Heart left ventricle (tissue), 16 donors: ENCODE measurements at regions not wholly inside any gene's neighbourhood (a gene's known extent, or its start where the extent isn't known, plus 50 kb on each side); places are given as distances from the start of the nearest gene placed in this dataset.

ENCODE experiments used
- ATAC-seq, 4 donors: fragments of 200-7000 bp; cut with Tn5 transposase; one replicate each; pipeline ENCODE4 v1.9.1; 2020 to 2022; ENCODE audit warnings: moderate library complexity in 4 of 4, mild to moderate bottlenecking in 3 of 4, moderate number of reproducible peaks in 1 of 4
- DNase-seq, 5 donors: peaks; one replicate each; pipeline ENCODE4 v3.0.0-alpha.2; 2020
- H3K27ac ChIP-seq, 12 donors: fragments of 200-600 bp; sonication (generic) in 4 of 12; one replicate each; pipeline versions ENCODE4 v1.5.0 to v1.8.0; 2016 to 2022; ENCODE audit warnings: mild to moderate bottlenecking in 2 of 12
- H3K27me3 ChIP-seq, 9 donors: fragments of 200-600 bp; sonication (generic) in 2 of 9; one replicate each; pipeline versions ENCODE4 v1.5.1 to v1.8.0; 2016 to 2022; ENCODE audit warnings: mild to moderate bottlenecking in 3 of 9
- H3K36me3 ChIP-seq, 9 donors: fragments of 200-600 bp; sonication (generic) in 2 of 9; one replicate each; pipeline versions ENCODE4 v1.5.0 to v1.8.0; 2018 to 2022; ENCODE audit warnings: mild to moderate bottlenecking in 2 of 9
- H3K4me1 ChIP-seq, 12 donors: fragments of 200-600 bp; sonication (generic) in 4 of 12; one replicate each; pipeline versions ENCODE4 v1.5.0 to v1.8.0; 2016 to 2022; ENCODE audit warnings: mild to moderate bottlenecking in 3 of 12
- H3K4me3 ChIP-seq, 12 donors: fragments of 200-600 bp; sonication (generic) in 4 of 12; one replicate each; pipeline versions ENCODE4 v1.5.0 to v1.8.0; 2017 to 2022; ENCODE audit warnings: mild to moderate bottlenecking in 9 of 12, moderate library complexity in 4 of 12
- H3K9me3 ChIP-seq, 12 donors: fragments of 200-600 bp; sonication (generic) in 4 of 12; one replicate each; pipeline versions ENCODE4 v1.5.0 to v1.8.0; 2016 to 2022; ENCODE audit warnings: mild to moderate bottlenecking in 1 of 12
- CTCF ChIP-seq, 12 donors: fragments of 200-600 bp; sonication (generic) in 4 of 12; IDR thresholded peaks; one replicate each; pipeline versions ENCODE4 v1.5.0 to v1.8.0; 2018 to 2022; ENCODE audit warnings: antibody characterized with exemption in 12 of 12, mild to moderate bottlenecking in 5 of 12
- POLR2A ChIP-seq, 2 donors: fragments of 450-650 bp; IDR thresholded peaks; one replicate each; pipeline ENCODE4 v1.6.1; 2017; ENCODE audit warnings: antibody characterized with exemption in 2 of 2, mild to moderate bottlenecking in 2 of 2, moderate library complexity in 2 of 2
- WGBS, 4 donors: extraction: QIAGEN DNeasy Blood & Tissue Kit in 2 of 4; methylation state at CpG; one replicate each; pipeline versions ENCODE4 v1.1.5 to v1.1.7; 2013 to 2018; 5-methylcytosine and 5-hydroxymethylcytosine counted together
- intact Hi-C, 10 donors: fragments of 100-400 bp; cut with DNase I; formaldehyde crosslinking; loops; one replicate each; pipeline versions ENCODE4 v1.11.1 to v1.14.2; 2022
- donor health status: ischemic (EF 13 %, LVEDD 7.1; RV severe dilation, severe dysfunction).
- donor health status: healthy with polysubstance abuse.
- donor health status: DM: no; HTN: yes; CAD: no.
- donor health status: DM: no; HTN: no; CAD: no.
- donor health status: ischemic (EF 25% LVEDD 6.9; RV normal size, moderate dysfunction).
- donor health status: ischemic (EF 25% LVEDD 5.7; RV mildly dilated, moderate dysfunction).
- donor health status: healthy.
- donor health status: DM: yes; HTN: yes; CAD: no.
- donor health status: ischemic (EF 35%, LVEDD 5.7; RV mildly dilated, moderate dysfunction).
- donor health status: nonischemic (EF 11% LVEDD 7.7; RV severe dilation, severe dysfunction).
- donor health status: DM: yes; HTN: yes; CAD: no.
- donor health status: PGD.
- donor health status: ischemic (EF 29% LVEDD 5.4; RV normal size, mild dysfunction).
- donor health status: nonischemic (EF 23%, LVEDD 6.1; RV moderate dilation, normal function).

- Histone ChIP-seq H3K27ac (no peak overlapping the region), H3K36me3 (no peaks in the 10 kb centered on the region), H3K4me3 (no peak overlapping the region), H3K4me1 (no peaks in the 10 kb centered on the region), H3K9me3 (no peaks in the 10 kb centered on the region), H3K27me3 (no peaks in the 10 kb centered on the region)
- WGBS, 4 donors, result 93 to 99% (median 96%) methylated on average over 2 of the region's 2 CpGs
- intact Hi-C loops, result no loop called here
- ATAC-seq, result no peak
- TF ChIP-seq CTCF (IDR thresholded peaks at IDR 0.05) (no peak), POLR2A (IDR thresholded peaks at IDR 0.05) (no peak)
- DNase-seq, result no peak
These were observed 250.1 kb upstream of the FMN2 start for GRCh38 chr1:239841631-239842030.

GRCh38 chr1:239843541-239843940, 248.1 kb upstream of the FMN2 start:
- H3K9me3 ChIP-seq, result no peaks in the 10 kb centered on the region
- WGBS, 4 donors, result 74 to 83% (median 80%) methylated on average over 2 of the region's 2 CpGs
- no peak for TF ChIP-seq CTCF (IDR thresholded peaks at IDR 0.05)
- no peak for TF ChIP-seq POLR2A (IDR thresholded peaks at IDR 0.05)
- ATAC-seq (no peak), DNase-seq (no peak)
- H3K4me1 ChIP-seq, result no peaks in the 10 kb centered on the region
- H3K27me3 ChIP-seq, result no peaks in the 10 kb centered on the region
- intact Hi-C loops, result no loop called here
- no peaks in the 10 kb centered on the region for H3K36me3 ChIP-seq
- H3K4me3 ChIP-seq, result no peak overlapping the region
- no peak overlapping the region for H3K27ac ChIP-seq

GRCh38 chr1:239844833-239845232, 246.8 kb upstream of the FMN2 start:
- intact Hi-C loops, result no loop called here
- Histone ChIP-seq H3K4me3 (no peak overlapping the region), H3K27ac (no peak overlapping the region), H3K9me3 (no peaks in the 10 kb centered on the region), H3K4me1 (no peaks in the 10 kb centered on the region), H3K36me3 (no peaks in the 10 kb centered on the region), H3K27me3 (no peaks in the 10 kb centered on the region)
- no peak for TF ChIP-seq POLR2A (IDR thresholded peaks at IDR 0.05)
- no peak for TF ChIP-seq CTCF (IDR thresholded peaks at IDR 0.05)
- ATAC-seq (no peak), DNase-seq (no peak)
- WGBS, 4 donors, result 54 to 70% (median 62%) methylated on average over 1 of the region's 1 CpG

- H3K4me3 ChIP-seq, result no peak overlapping the region
- no peak for ATAC-seq
These were observed 236.8 kb upstream of the FMN2 start for GRCh38 chr1:239854922-239855321.

More at GRCh38 chr1:239854922-239855321, 236.8 kb upstream of the FMN2 start:
- intact Hi-C loops, result no loop called here
- H3K27ac ChIP-seq, result no peak overlapping the region
- H3K36me3 ChIP-seq, result no peaks in the 10 kb centered on the region
- no peaks in the 10 kb centered on the region for H3K4me1 ChIP-seq
- H3K9me3 ChIP-seq, result peaks cover 0 to 7% (median 0%) of the 10 kb centered on the region in 12 donors
- no peaks in the 10 kb centered on the region for H3K27me3 ChIP-seq
- DNase-seq, result no peak
- TF ChIP-seq CTCF (IDR thresholded peaks at IDR 0.05) (no peak), POLR2A (IDR thresholded peaks at IDR 0.05) (no peak)
- 90 to 96% (median 93%) methylated on average over 2 of the region's 2 CpGs for WGBS, 4 donors
